CD4-positive, alpha-beta T cell (primary cell): ENCODE measurements at regions not wholly inside any gene's neighbourhood (a gene's known extent, or its start where the extent isn't known, plus 50 kb on each side); places are given as distances from the start of the nearest gene placed in this dataset.

Source experiments
- ATAC-seq: fragments of 200-7000 bp; cut with Tn5 transposase; one replicate; pipeline ENCODE4 v1.10.0; 2022; ENCODE audit warnings: mild to moderate bottlenecking; ENCODE audit not compliant: poor library complexity
- CTCF ChIA-PET: fragments of 350-600 bp; sonication (Branson Sonifier 250); formaldehyde crosslinking; loops from one replicate; lab custom pipeline; 2021; ENCODE audit warnings: antibody characterized with exemption, inconsistent platforms; lab: Charles Lee
- POLR2A ChIA-PET: fragments of 350-600 bp; sonication (Branson Sonifier 250); formaldehyde crosslinking; loops from one replicate; lab custom pipeline; 2021; ENCODE audit warnings: antibody characterized with exemption, inconsistent platforms; lab: Charles Lee
- DNase-seq, 14 experiments: peaks; one replicate each; pipeline ENCODE4 v3.0.0-alpha.2; 2013 to 2020; ENCODE audit warnings: mixed read lengths in 2 of 14
- H3K27ac ChIP-seq, 2 donors: one replicate each; pipeline versions ENCODE4 v1.5.1 to v1.7.0; 2013; ENCODE audit warnings: low read length in 2 of 2, low read depth in 1 of 2, mild to moderate bottlenecking in 1 of 2
- H3K27me3 ChIP-seq, 2 experiments: 1 replicate in 1 of 2; 2 replicates in 1 of 2; pipeline versions ENCODE4 v1.6.1 to v1.7.0; 2013; ENCODE audit warnings: low read length in 2 of 2, control low read depth in 1 of 2, mild to moderate bottlenecking in 1 of 2, moderate library complexity in 1 of 2; ENCODE audit not compliant: insufficient read depth in 2 of 2, control insufficient read depth in 1 of 2
- H3K36me3 ChIP-seq: one replicate; pipeline ENCODE4 v1.6.1; 2013; ENCODE audit warnings: low read length, control low read depth; ENCODE audit not compliant: insufficient read depth
- H3K4me1 ChIP-seq: one replicate; pipeline ENCODE4 v1.6.1; 2013; ENCODE audit warnings: low read length, control low read depth; ENCODE audit not compliant: insufficient read depth
- H3K4me3 ChIP-seq: one replicate; pipeline ENCODE4 v1.5.1; 2013; ENCODE audit warnings: mild to moderate bottlenecking, low read length, moderate library complexity
- H3K9me3 ChIP-seq, 2 experiments: 1 replicate in 1 of 2; 2 replicates in 1 of 2; pipeline versions ENCODE4 v1.6.1 to v1.7.0; 2013; ENCODE audit warnings: low read length in 2 of 2, mild to moderate bottlenecking in 2 of 2, control low read depth in 1 of 2, moderate library complexity in 1 of 2; ENCODE audit not compliant: control insufficient read depth in 1 of 2, insufficient read depth in 1 of 2
- H3K27ac Mint-ChIP-seq: one replicate; pipeline ENCODE4 v1.8.0; 2020; ENCODE audit warnings: mixed read lengths
- H3K27me3 Mint-ChIP-seq: one replicate; pipeline ENCODE4 v1.8.0; 2021; ENCODE audit warnings: mixed read lengths
- H3K36me3 Mint-ChIP-seq: one replicate; pipeline ENCODE4 v1.8.0; 2021; ENCODE audit warnings: low read depth, mixed read lengths
- H3K4me1 Mint-ChIP-seq: one replicate; pipeline ENCODE4 v1.8.0; 2021; ENCODE audit warnings: low read depth, mixed read lengths
- H3K4me3 Mint-ChIP-seq: one replicate; pipeline ENCODE4 v1.8.0; 2020; ENCODE audit warnings: mild to moderate bottlenecking, mixed read lengths
- H3K9me3 Mint-ChIP-seq: one replicate; pipeline ENCODE4 v1.8.0; 2020; ENCODE audit warnings: mixed read lengths
- intact Hi-C, 2 experiments: fragments of 100-400 bp; cut with DNase I in 1 of 2; cut with micrococcal nuclease in 1 of 2; formaldehyde crosslinking; loops; one replicate each; pipeline versions ENCODE4 v1.15.1 to v1.9.0; 2023 to 2025; cut with DNase I, micrococcal nuclease
- TF ChIP-seq, protein P1 (sequence below): fragments of 200-600 bp; IDR thresholded peaks from one replicate; pipeline ENCODE4 v1.8.0; 2022; ENCODE audit warnings: antibody characterized with exemption, mild to moderate bottlenecking

GRCh38 chr1:65581119-65581518 lies 160.7 kb downstream of the LEPR start:
- Histone ChIP-seq H3K4me3 (no peak overlapping the region), H3K9me3 (no peaks in the 10 kb centered on the region), H3K4me1 (no peaks in the 10 kb centered on the region), H3K27me3 (no peaks in the 10 kb centered on the region), H3K27ac (no peak overlapping the region), H3K36me3 (no peaks in the 10 kb centered on the region)
- no peak overlapping the region for H3K4me3 Mint-ChIP-seq
- ATAC-seq (no peak), DNase-seq (no peak)
- ChIA-PET CTCF (interaction anchor here (0.6 kb wide), 1 partner anchor 1094 kb away, joined by 3 read pairs; no protein-coding TSS in a partner anchor), POLR2A (no interaction called here)
- peaks cover 3% of the 10 kb centered on the region for H3K9me3 Mint-ChIP-seq
- no peaks in the 10 kb centered on the region for H3K4me1 Mint-ChIP-seq
- H3K27ac Mint-ChIP-seq = no peak overlapping the region
- H3K36me3 Mint-ChIP-seq = no peaks in the 10 kb centered on the region
- TF ChIP-seq, protein P1, sequence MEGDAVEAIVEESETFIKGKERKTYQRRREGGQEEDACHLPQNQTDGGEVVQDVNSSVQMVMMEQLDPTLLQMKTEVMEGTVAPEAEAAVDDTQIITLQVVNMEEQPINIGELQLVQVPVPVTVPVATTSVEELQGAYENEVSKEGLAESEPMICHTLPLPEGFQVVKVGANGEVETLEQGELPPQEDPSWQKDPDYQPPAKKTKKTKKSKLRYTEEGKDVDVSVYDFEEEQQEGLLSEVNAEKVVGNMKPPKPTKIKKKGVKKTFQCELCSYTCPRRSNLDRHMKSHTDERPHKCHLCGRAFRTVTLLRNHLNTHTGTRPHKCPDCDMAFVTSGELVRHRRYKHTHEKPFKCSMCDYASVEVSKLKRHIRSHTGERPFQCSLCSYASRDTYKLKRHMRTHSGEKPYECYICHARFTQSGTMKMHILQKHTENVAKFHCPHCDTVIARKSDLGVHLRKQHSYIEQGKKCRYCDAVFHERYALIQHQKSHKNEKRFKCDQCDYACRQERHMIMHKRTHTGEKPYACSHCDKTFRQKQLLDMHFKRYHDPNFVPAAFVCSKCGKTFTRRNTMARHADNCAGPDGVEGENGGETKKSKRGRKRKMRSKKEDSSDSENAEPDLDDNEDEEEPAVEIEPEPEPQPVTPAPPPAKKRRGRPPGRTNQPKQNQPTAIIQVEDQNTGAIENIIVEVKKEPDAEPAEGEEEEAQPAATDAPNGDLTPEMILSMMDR = no peak
- no peaks in the 10 kb centered on the region for H3K27me3 Mint-ChIP-seq
- intact Hi-C loops = no loop called here

GRCh38 chr1:65584399-65584798 lies 163.9 kb downstream of the LEPR start:
- H3K4me1 Mint-ChIP-seq = no peaks in the 10 kb centered on the region
- no peak overlapping the region for H3K4me3 Mint-ChIP-seq
- Histone ChIP-seq H3K27me3 (no peaks in the 10 kb centered on the region), H3K4me1 (no peaks in the 10 kb centered on the region), H3K4me3 (no peak overlapping the region), H3K36me3 (no peaks in the 10 kb centered on the region), H3K9me3 (no peaks in the 10 kb centered on the region), H3K27ac (no peak overlapping the region)
- TF ChIP-seq, protein P1 = no peak
- ChIA-PET CTCF (no interaction called here), POLR2A (no interaction called here)
- DNase-seq = no peak
- H3K27ac Mint-ChIP-seq = no peak overlapping the region
- H3K36me3 Mint-ChIP-seq = no peaks in the 10 kb centered on the region
- intact Hi-C loops = no loop called here
- ATAC-seq = no peak
- no peaks in the 10 kb centered on the region for H3K27me3 Mint-ChIP-seq
- H3K9me3 Mint-ChIP-seq = peaks cover 3% of the 10 kb centered on the region

- no peaks in the 10 kb centered on the region for H3K27me3 ChIP-seq
- POLR2A ChIA-PET = no interaction called here
- Mint-ChIP-seq H3K9me3 (no peaks in the 10 kb centered on the region), H3K27me3 (no peaks in the 10 kb centered on the region), H3K36me3 (no peaks in the 10 kb centered on the region), H3K27ac (no peak overlapping the region), H3K4me1 (no peaks in the 10 kb centered on the region), H3K4me3 (no peak overlapping the region)
- TF ChIP-seq, protein P1 = no peak
- no peak overlapping the region for H3K4me3 ChIP-seq
- no peaks in the 10 kb centered on the region for H3K4me1 ChIP-seq
- no peak overlapping the region for H3K27ac ChIP-seq
- ATAC-seq = no peak
- H3K36me3 ChIP-seq = no peaks in the 10 kb centered on the region
- intact Hi-C loops = no loop called here
- CTCF ChIA-PET = no interaction called here
- no peak for DNase-seq
- H3K9me3 ChIP-seq = no peaks in the 10 kb centered on the region
These were observed 169.8 kb downstream of the LEPR start for GRCh38 chr1:65590279-65590678.
